ENCODE measurements at regions not wholly inside any gene's neighbourhood (a gene's known extent, or its start where the extent isn't known, plus 50 kb on each side); places are given as distances from the start of the nearest gene placed in this dataset.

- no peak overlapping the region for H2BK5ac ChIP-seq (ENCODE audit: insufficient read length, low read length)
- DNase-seq = no peak
- peaks cover 2% of the 10 kb centered on the region; the same call in 1 of the 2 replicates for H3K4me1 ChIP-seq (ENCODE audit: insufficient read depth, low read length)
- H3K23ac ChIP-seq (ENCODE audit: insufficient read length, low read depth, low read length) = no peak overlapping the region
- H3K18ac ChIP-seq (ENCODE audit: insufficient read length, low read depth, low read length) = peak overlapping the region; percentile 3
- H3K27me3 ChIP-seq (ENCODE audit: insufficient read depth, low read length) = no peaks in the 10 kb centered on the region
- no peak overlapping the region for H4K8ac ChIP-seq (replicated peaks; ENCODE audit: insufficient read length, low read depth, low read length)
- H3K27me3 Mint-ChIP-seq (ENCODE audit: low read depth) = peaks cover 15% of the 10 kb centered on the region
- no peak overlapping the region for H3K14ac ChIP-seq (ENCODE audit: insufficient read depth, low read length)
- no peak overlapping the region for H2BK12ac ChIP-seq (ENCODE audit: insufficient read length, low read depth, low read length)
- no peak overlapping the region for H3K56ac ChIP-seq (ENCODE audit: insufficient read length, low read depth, low read length)
- WGBS (ENCODE audit: extremely low coverage, insufficient read length, low lambda C conversion rate) = no CpG with 5 or more reads among the region's 7 CpGs
- no peaks in the 10 kb centered on the region for H3K79me1 ChIP-seq (ENCODE audit: insufficient read depth, low read depth, low read length, poor library complexity, severe bottlenecking)
- H3K4me1 Mint-ChIP-seq = peaks cover 44 to 58% of the 10 kb centered on the region in 2 experiments
- H2AK5ac ChIP-seq (ENCODE audit: insufficient read length, low read length) = no peak overlapping the region
- no peak overlapping the region for H3K27ac Mint-ChIP-seq
- no peaks in the 10 kb centered on the region for H3K23me2 ChIP-seq (ENCODE audit: insufficient read length, low read depth, low read length, poor library complexity, severe bottlenecking)
- no peak overlapping the region for H3K4ac ChIP-seq (ENCODE audit: low read depth, low read length)
- no peak overlapping the region for H3K4me2 ChIP-seq (ENCODE audit: insufficient read depth, insufficient read length, low read length)
- no peak overlapping the region for H4K91ac ChIP-seq (ENCODE audit: insufficient read length, low read depth, low read length)
- H4K20me1 ChIP-seq (ENCODE audit: control insufficient read depth, insufficient read depth, insufficient read length) = no peaks in the 10 kb centered on the region
- no peak overlapping the region for H2AFZ ChIP-seq (ENCODE audit: low read length)
- no peak for TF ChIP-seq CTCF (conservative IDR thresholded peaks at IDR 0.05)
- no peak overlapping the region for H4K5ac ChIP-seq (ENCODE audit: insufficient read length, low read depth, low read length)
- no peak overlapping the region for H3K9ac ChIP-seq (ENCODE audit: extremely low read depth, insufficient read length, low read length)
- H3K9me3 ChIP-seq (ENCODE audit: control insufficient read depth, low read depth, low read length) = no peaks in the 10 kb centered on the region
- H2BK120ac ChIP-seq (ENCODE audit: low read depth, low read length, poor library complexity, severe bottlenecking) = no peak overlapping the region
- peaks cover 3 to 5% of the 10 kb centered on the region in 2 experiments for H3K9me3 Mint-ChIP-seq
- H3K36me3 Mint-ChIP-seq (ENCODE audit: insufficient read depth in 1 of 3, low read depth in 3 of 3) = peaks cover 0 to 8% (median 5%) of the 10 kb centered on the region in 3 experiments; a peak in 4 of 7 replicates
- H3K27ac ChIP-seq (ENCODE audit: insufficient read length, low read depth, low read length) = no peak overlapping the region
- no peak overlapping the region for H2BK15ac ChIP-seq (ENCODE audit: low read depth, low read length)
- no peak overlapping the region for H3T11ph ChIP-seq (ENCODE audit: low read length)
- H2BK20ac ChIP-seq (ENCODE audit: low read depth, low read length, poor library complexity, severe bottlenecking) = no peak overlapping the region
- no peak overlapping the region; a peak in 1 of 5 replicates for H3K4me3 Mint-ChIP-seq
- no peaks in the 10 kb centered on the region for H3K79me2 ChIP-seq (ENCODE audit: insufficient read depth, low read length)
Measured at GRCh38 chr15:70195171-70195570, 97.5 kb upstream of the TLE3 start.
